PC-3 (cell line): ENCODE measurements at regions not wholly inside any gene's neighbourhood (a gene's known extent, or its start where the extent isn't known, plus 50 kb on each side); places are given as distances from the start of the nearest gene placed in this dataset.

Source experiments
- EZH2 ChIP-seq: fragments of 300-600 bp; sonication (generic); IDR thresholded peaks from one replicate; pipeline ENCODE4 v1.6.1; 2017; ENCODE audit warnings: antibody characterized with exemption, mild to moderate bottlenecking, low read length; ENCODE audit not compliant: unreplicated experiment
- EZH2phosphoT487 ChIP-seq: fragments of 300-600 bp; sonication (generic); IDR thresholded peaks from 2 replicates; pipeline ENCODE4 v1.6.1; 2018; ENCODE audit warnings: mild to moderate bottlenecking, antibody characterized with exemption, low read length, borderline replicate concordance
- TF ChIP-seq, protein P1 (sequence below): fragments of 300-600 bp; sonication (generic); conservative IDR thresholded peaks from 2 replicates; pipeline ENCODE4 v1.5.1; 2017; ENCODE audit warnings: antibody characterized with exemption, low read depth, mild to moderate bottlenecking, low read length

DNA sequence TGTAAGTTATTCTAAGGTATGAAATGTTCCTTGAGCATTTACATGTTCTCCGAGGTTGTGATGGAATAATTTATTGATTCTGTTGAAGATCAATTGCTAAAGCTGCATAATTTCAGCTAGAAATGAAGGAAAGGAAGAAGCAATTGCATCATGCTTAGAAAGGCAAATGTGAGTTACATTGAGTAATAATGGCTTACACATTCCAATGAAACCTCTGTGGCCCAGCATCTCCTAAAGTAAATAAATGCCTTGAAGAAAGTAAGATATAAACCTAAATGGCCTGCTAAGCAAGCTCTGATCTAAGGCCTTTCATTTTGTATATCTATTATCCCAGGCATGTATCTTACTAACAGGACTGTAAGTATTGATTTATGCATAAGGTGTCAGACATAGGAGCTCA, 677.3 kb upstream of the RGMB start:
- TF ChIP-seq, protein P1, sequence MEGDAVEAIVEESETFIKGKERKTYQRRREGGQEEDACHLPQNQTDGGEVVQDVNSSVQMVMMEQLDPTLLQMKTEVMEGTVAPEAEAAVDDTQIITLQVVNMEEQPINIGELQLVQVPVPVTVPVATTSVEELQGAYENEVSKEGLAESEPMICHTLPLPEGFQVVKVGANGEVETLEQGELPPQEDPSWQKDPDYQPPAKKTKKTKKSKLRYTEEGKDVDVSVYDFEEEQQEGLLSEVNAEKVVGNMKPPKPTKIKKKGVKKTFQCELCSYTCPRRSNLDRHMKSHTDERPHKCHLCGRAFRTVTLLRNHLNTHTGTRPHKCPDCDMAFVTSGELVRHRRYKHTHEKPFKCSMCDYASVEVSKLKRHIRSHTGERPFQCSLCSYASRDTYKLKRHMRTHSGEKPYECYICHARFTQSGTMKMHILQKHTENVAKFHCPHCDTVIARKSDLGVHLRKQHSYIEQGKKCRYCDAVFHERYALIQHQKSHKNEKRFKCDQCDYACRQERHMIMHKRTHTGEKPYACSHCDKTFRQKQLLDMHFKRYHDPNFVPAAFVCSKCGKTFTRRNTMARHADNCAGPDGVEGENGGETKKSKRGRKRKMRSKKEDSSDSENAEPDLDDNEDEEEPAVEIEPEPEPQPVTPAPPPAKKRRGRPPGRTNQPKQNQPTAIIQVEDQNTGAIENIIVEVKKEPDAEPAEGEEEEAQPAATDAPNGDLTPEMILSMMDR = no peak
- no peak for TF ChIP-seq EZH2
- TF ChIP-seq EZH2phosphoT487 = no peak
